Epithelial cell of esophagus (primary cell): ENCODE measurements at regions not wholly inside any gene's neighbourhood (a gene's known extent, or its start where the extent isn't known, plus 50 kb on each side); places are given as distances from the start of the nearest gene placed in this dataset.

Source experiments
- DNase-seq: peaks from one replicate; pipeline ENCODE4 v3.0.0; 2010; ENCODE audit warnings: low read depth
- H3K4me3 ChIP-seq: 2 replicates; pipeline ENCODE4 v1.5.1; 2011; ENCODE audit warnings: mild to moderate bottlenecking, low read length, control low read depth
- TF ChIP-seq, protein P1 (sequence below): IDR thresholded peaks from 2 replicates; pipeline ENCODE4 v1.5.1; 2011; ENCODE audit warnings: low read depth, mild to moderate bottlenecking, low read length, control low read depth, inconsistent platforms; ENCODE audit not compliant: insufficient read depth; ENCODE audit errors: missing control alignments

DNA sequence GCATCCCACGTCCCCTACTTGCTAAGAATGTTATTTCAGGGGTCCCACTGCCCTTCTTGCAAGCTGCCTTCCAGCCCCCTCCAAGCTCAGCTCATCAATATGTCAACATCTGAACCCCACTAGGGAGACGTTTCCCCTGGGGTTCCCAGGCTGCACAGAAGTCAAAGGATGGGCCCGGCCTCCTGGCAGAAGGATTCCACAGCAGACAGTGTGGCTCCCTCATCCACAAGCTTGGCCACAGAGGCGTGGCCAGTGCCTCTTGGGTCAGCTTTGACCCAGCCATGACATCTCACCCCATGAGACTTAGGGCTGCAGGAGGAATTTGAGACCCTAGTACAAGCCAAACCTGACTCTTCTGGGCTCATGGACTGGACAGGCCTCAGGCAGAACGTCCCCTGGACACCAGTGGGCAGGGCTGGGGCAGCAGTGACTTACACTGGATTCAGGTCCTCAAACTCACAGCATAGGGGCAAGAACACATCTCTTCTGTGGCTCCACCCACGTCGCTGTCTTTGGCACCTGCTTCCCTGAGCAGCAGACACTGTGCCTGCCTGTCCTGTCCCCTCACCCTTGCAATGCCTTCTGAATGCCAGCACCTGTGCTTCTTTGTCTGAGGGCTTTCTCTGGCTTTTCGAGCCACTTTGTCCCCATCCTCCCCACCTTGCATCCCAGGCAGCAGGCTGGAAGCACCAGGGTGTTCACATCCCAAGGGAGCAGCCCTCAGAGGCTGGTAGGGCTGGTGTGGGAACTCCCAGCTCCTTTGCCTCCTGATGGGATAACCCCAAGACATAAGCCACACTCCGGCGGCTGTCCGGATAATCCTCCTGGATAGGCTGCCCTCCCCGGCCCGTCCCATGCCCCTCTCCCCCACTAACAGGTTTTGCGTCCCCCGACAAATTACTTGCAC lies 56.0 kb upstream of the ENPP7 start:
- TF ChIP-seq, protein P1, sequence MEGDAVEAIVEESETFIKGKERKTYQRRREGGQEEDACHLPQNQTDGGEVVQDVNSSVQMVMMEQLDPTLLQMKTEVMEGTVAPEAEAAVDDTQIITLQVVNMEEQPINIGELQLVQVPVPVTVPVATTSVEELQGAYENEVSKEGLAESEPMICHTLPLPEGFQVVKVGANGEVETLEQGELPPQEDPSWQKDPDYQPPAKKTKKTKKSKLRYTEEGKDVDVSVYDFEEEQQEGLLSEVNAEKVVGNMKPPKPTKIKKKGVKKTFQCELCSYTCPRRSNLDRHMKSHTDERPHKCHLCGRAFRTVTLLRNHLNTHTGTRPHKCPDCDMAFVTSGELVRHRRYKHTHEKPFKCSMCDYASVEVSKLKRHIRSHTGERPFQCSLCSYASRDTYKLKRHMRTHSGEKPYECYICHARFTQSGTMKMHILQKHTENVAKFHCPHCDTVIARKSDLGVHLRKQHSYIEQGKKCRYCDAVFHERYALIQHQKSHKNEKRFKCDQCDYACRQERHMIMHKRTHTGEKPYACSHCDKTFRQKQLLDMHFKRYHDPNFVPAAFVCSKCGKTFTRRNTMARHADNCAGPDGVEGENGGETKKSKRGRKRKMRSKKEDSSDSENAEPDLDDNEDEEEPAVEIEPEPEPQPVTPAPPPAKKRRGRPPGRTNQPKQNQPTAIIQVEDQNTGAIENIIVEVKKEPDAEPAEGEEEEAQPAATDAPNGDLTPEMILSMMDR = no peak
- DNase-seq = no peak

DNA sequence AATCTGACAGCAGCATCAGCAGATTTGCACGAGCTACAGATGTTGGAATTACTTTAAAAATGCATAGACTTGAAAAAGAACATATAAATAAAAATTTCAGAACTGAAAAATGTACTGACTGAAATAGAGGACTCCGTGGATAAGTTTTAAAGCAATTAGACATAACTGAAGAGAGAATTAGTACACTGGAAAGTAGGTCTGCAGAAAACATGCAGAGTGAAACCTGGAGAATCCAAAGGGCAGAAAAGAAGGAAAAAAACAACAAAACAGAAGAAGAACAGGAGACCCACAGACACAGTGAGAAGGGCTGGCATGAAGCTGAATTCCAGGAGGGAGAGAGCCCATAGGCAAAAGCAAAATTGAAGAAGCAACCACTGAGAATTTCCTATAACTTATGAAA lies 57.2 kb upstream of the ENPP7 start:
- no peak for DNase-seq
- TF ChIP-seq, protein P1 = no peak
- no peak overlapping the region for H3K4me3 ChIP-seq

More for the DNA sequence above, 56.0 kb upstream of the ENPP7 start:
- H3K4me3 ChIP-seq = no peak overlapping the region

DNA sequence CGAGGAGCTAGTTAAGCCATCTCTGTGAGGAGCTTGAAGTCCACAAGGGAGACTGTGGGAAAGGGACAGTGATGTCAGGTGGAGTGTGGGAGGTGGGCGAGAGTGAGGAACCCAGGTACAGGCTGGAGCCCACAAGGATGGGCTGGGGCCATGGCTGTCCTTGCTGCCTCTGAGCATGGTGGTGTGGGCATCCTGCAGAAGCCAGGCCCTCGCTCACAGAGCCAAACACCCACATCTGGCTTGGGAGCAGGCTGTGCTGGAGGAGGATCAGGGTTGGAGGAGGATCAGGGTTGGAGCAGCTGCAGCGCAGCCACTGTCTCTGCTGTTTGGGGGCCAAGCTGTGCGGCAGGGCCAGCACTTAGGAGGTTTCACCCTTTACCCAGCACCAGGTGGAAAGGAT lies 58.2 kb upstream of the ENPP7 start:
- TF ChIP-seq, protein P1 = no peak
- H3K4me3 ChIP-seq = no peak overlapping the region
- no peak for DNase-seq

DNA sequence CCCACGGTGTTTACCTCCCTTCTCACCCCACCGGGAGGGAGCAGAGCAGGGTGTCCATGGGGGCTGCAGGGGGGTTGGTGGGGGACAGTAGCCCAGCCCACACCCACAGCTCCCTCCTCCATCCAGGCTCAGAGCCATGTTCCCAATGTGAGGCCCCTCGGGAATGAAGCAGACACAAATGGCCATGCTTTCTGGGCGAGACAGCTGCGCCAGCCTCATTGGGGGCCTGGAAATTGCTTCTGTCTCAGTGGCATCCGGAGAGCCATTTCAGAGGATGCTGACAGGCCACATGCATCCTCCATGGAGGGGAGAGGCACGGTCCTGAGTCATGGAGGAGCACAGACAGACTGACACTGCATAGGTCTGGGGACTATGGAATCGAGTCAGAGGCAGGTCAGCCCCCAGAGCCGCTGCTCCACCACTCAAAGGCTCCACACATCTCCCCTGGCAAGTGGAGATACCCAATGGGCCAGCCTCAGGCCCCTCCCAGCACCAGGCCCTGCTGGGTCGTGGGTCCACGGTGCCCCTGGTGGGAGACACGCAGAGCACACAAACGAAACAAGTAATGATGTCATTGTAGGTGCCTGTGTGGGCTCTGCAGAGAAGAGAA lies 59.6 kb upstream of the ENPP7 start:
- TF ChIP-seq, protein P1 = no peak
- no peak for DNase-seq
- no peak overlapping the region for H3K4me3 ChIP-seq

DNA sequence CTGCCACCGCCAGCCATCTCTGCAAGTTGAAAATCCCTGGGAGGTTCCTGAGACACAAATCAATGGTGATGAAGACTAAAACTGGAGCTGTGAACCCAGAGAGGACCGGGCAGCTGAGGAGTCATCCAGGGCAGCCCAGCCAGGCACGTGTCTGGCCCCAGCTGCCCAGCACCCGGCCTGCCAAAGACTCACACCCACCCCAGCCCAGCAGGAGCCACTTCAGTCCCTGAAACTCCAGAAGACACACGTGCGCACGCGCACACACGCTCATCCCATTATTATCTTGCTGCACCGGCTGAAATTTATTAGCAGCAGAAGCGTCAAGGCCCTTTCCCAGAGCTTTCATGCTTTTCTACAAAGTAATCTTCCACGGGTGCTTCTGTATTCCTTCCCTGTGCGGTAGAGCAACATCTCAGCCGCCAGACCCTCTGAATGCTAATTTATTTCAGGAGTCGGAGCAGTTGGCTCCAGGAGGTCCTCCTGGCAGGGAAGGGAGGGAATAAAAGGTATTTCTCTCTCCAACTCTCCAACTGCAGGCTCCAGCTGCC lies 59.8 kb upstream of the RBFOX3 start:
- TF ChIP-seq, protein P1 = no peak
- DNase-seq = no peak
- H3K4me3 ChIP-seq = no peak overlapping the region

DNA sequence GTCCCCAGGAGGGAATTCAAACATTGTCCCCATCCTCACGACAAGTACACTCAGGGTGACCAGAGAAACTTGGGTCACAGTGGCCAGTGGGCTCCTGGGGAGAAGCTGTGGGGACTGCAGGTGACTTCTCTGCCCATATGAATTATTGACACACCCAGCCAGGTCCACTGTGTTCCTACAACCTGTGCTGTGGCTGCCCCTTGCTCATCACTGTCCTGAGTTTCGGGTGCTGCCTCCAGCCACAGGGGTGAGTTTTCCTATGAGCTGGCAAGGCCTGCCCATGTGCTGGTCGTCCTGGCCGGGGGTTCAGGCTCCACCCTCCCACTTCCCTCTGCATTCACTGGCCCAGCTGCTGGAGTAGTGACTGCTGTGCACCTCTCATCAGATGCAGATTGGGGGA lies 59.0 kb upstream of the RBFOX3 start:
- TF ChIP-seq, protein P1 = no peak
- H3K4me3 ChIP-seq = no peak overlapping the region
- DNase-seq = no peak
